Uterus (tissue), 3 donors: ENCODE measurements at regions not wholly inside any gene's neighbourhood (a gene's known extent, or its start where the extent isn't known, plus 50 kb on each side); places are given as distances from the start of the nearest gene placed in this dataset.

Experiments used
- DNase-seq, 2 donors: peaks; one replicate each; pipeline ENCODE4 v3.0.0-alpha.2; 2019 to 2020
- H3K27ac ChIP-seq, 2 donors: fragments of 200-600 bp; sonication (generic); 1 replicate in 1 of 2; 2 replicates in 1 of 2; pipeline ENCODE4 v1.5.1; 2016 to 2018
- H3K27me3 ChIP-seq, 2 donors: fragments of 200-600 bp; sonication (generic); one replicate each; pipeline ENCODE4 v1.5.1; 2018 to 2019; ENCODE audit warnings: control low read depth in 1 of 2
- H3K36me3 ChIP-seq, 2 donors: fragments of 200-600 bp; sonication (generic); one replicate each; pipeline ENCODE4 v1.5.1; 2019; ENCODE audit warnings: control low read depth in 1 of 2
- H3K4me1 ChIP-seq, 2 donors: fragments of 200-600 bp; sonication (generic); one replicate each; pipeline ENCODE4 v1.5.1; 2018 to 2019; ENCODE audit warnings: control low read depth in 1 of 2
- H3K4me3 ChIP-seq, 2 donors: fragments of 200-600 bp; sonication (generic); 1 replicate in 1 of 2; 2 replicates in 1 of 2; pipeline ENCODE4 v1.5.1; 2018 to 2019; ENCODE audit warnings: mild to moderate bottlenecking in 1 of 2
- H3K9me3 ChIP-seq, 2 donors: fragments of 200-600 bp; sonication (generic); one replicate each; pipeline ENCODE4 v1.5.1; 2019; ENCODE audit warnings: control low read depth in 1 of 2
- POLR2A ChIP-seq, 2 donors: fragments of 450-650 bp; IDR thresholded peaks; one replicate each; pipeline ENCODE4 v1.6.1; 2016; ENCODE audit warnings: antibody characterized with exemption in 2 of 2, mild to moderate bottlenecking in 1 of 2, moderate library complexity in 1 of 2
- intact Hi-C: fragments of 100-400 bp; cut with DNase I; formaldehyde crosslinking; loops from one replicate; pipeline ENCODE4 v1.15.1; 2023; ENCODE audit warnings: low total_unique reads
- TF ChIP-seq, protein P1 (sequence below), 4 experiments: fragments of 200-600 bp in 2 of 4; fragments of 450-650 bp in 2 of 4; sonication (generic) in 2 of 4; IDR thresholded peaks; one replicate each; pipeline ENCODE4 v1.5.1; 2016 to 2019; ENCODE audit warnings: antibody characterized with exemption in 4 of 4, mild to moderate bottlenecking in 2 of 4, moderate library complexity in 1 of 4
- donor health status: DM: yes; HTN: yes; CAD: no.

DNA sequence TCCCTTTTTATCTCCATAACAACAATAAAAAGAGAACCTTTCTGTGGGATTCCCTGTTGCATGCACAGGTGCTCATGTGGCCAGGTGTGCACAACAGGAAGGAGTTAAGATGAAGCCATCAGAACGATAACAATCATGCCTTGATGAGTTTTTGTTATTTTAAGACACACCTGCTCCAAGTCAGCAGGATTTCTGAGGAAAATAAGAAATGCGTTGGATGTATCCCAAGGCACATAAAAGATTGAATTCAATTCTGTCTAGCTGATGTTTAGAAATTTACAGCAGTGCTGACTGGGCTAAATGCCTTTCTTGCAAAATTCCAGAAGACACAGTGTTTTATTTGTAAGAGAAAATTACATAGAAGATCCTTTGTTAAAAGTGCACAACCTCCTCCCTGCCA is 1678.2 kb downstream of the ARAP2 start:
- H3K4me3 ChIP-seq = no peak overlapping the region
- intact Hi-C loops = no loop called here
- H3K36me3 ChIP-seq = no peaks in the 10 kb centered on the region
- no peak for TF ChIP-seq POLR2A (IDR thresholded peaks at IDR 0.05)
- TF ChIP-seq, protein P1, sequence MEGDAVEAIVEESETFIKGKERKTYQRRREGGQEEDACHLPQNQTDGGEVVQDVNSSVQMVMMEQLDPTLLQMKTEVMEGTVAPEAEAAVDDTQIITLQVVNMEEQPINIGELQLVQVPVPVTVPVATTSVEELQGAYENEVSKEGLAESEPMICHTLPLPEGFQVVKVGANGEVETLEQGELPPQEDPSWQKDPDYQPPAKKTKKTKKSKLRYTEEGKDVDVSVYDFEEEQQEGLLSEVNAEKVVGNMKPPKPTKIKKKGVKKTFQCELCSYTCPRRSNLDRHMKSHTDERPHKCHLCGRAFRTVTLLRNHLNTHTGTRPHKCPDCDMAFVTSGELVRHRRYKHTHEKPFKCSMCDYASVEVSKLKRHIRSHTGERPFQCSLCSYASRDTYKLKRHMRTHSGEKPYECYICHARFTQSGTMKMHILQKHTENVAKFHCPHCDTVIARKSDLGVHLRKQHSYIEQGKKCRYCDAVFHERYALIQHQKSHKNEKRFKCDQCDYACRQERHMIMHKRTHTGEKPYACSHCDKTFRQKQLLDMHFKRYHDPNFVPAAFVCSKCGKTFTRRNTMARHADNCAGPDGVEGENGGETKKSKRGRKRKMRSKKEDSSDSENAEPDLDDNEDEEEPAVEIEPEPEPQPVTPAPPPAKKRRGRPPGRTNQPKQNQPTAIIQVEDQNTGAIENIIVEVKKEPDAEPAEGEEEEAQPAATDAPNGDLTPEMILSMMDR (IDR thresholded peaks at IDR 0.05) = no peak
- DNase-seq = no peak
- H3K4me1 ChIP-seq = no peaks in the 10 kb centered on the region
- H3K9me3 ChIP-seq = no peaks in the 10 kb centered on the region
- H3K27me3 ChIP-seq = no peaks in the 10 kb centered on the region
- H3K27ac ChIP-seq = no peak overlapping the region

DNA sequence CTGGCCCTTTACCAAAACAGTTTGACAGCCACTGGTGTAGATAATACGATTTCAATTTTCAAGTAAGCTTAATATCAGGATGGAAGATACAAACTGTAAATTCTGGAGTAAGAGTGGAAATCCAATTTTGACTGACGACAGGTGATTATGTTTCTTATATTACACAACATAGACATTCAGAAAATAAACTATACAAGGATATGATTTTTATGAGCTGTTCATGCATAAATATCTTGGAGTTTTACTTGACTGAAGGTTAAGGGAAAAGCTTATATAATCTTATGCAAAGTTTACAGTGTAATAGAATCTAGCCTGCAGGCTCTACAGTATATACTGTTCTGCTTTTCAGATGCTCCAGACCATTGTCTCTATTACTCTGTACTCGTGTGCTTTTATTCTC is 1672.3 kb downstream of the ARAP2 start:
- Histone ChIP-seq H3K4me1 (no peaks in the 10 kb centered on the region), H3K4me3 (no peak overlapping the region), H3K27ac (no peak overlapping the region), H3K27me3 (no peaks in the 10 kb centered on the region), H3K36me3 (no peaks in the 10 kb centered on the region), H3K9me3 (no peaks in the 10 kb centered on the region)
- DNase-seq = no peak
- TF ChIP-seq, protein P1 (IDR thresholded peaks at IDR 0.05) = no peak
- no peak for TF ChIP-seq POLR2A (IDR thresholded peaks at IDR 0.05)
- intact Hi-C loops = no loop called here

DNA sequence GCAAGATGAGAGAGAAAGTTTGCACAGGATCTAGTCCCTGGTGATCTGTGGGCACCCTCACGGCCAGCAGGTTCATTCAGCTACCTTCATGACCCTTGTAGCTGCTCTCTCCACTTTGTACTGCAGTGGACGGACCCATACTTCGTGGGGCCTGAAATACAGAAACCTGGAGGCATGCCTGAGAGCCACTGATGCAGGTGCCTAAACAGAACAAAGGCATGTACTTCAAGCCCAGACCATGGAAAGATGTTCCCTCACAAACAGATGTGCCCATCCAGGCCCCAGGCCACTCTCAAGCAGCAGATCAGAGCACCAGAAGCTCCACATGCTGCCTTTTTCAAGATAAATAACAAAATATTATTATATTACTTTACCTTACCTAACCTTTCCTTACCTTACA is 1629.0 kb downstream of the ARAP2 start:
- no peaks in the 10 kb centered on the region for H3K36me3 ChIP-seq
- no peaks in the 10 kb centered on the region for H3K9me3 ChIP-seq
- no peak overlapping the region for H3K4me3 ChIP-seq
- no peak for DNase-seq
- H3K4me1 ChIP-seq = no peaks in the 10 kb centered on the region
- intact Hi-C loops = no loop called here
- no peaks in the 10 kb centered on the region for H3K27me3 ChIP-seq
- H3K27ac ChIP-seq = no peak overlapping the region
- TF ChIP-seq, protein P1 (IDR thresholded peaks at IDR 0.05) = no peak
- TF ChIP-seq POLR2A (IDR thresholded peaks at IDR 0.05) = no peak

DNA sequence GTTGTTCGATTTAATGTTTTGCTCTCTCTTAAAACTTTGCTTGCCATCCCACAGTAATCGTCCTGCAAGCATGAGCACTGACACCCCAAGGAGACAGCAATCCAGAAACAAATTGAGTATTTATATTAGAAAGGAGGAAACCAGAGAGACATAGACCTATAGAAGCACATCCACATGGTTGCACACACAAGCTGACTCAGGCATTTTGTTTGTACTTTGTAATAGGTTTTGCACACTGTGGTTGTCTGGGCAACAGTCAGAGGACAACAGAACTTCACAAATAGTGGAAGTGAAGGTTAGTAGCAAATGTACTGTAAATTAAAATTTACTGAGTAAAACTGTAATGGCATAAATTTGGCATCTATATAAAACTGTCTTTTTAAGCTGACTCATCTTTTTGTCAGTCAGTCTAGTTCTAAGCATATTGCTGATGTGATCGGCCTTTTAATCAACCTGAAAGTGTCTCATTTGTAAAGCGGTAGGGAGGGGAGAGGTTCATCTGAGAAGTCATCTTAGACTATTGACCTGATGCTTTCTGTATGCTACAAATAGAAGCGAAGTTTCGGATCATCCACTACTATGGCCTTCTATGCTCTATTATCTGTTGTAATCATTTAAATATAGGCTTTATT is 1624.7 kb downstream of the ARAP2 start:
- intact Hi-C loops = no loop called here
- no peaks in the 10 kb centered on the region for H3K4me1 ChIP-seq
- H3K36me3 ChIP-seq = no peaks in the 10 kb centered on the region
- H3K4me3 ChIP-seq = no peak overlapping the region
- no peak for DNase-seq
- no peaks in the 10 kb centered on the region for H3K27me3 ChIP-seq
- H3K27ac ChIP-seq = no peak overlapping the region
- no peaks in the 10 kb centered on the region for H3K9me3 ChIP-seq
- TF ChIP-seq, protein P1 (IDR thresholded peaks at IDR 0.05) = no peak
- TF ChIP-seq POLR2A (IDR thresholded peaks at IDR 0.05) = no peak

DNA sequence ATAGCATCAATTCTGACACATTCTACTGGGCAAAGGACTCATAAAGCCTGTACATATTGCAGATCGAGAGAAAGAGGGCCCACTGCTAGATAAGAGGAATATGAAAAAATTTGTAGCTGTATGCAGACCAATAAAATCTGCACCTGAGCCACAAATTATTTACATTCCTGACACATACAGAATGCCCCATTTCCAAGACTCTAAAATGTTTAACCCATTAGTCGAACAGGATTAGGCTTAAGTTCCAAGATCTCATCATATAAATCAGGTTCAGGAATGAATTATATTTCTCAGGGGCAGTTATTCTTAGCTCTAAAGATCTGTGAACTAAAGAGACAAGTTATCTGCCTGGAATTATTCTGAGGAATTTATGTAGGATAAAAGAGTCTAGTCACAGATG is 1615.8 kb downstream of the ARAP2 start:
- no peak for DNase-seq
- Histone ChIP-seq H3K27me3 (no peaks in the 10 kb centered on the region), H3K4me1 (no peaks in the 10 kb centered on the region), H3K9me3 (no peaks in the 10 kb centered on the region), H3K27ac (no peak overlapping the region), H3K4me3 (no peak overlapping the region), H3K36me3 (no peaks in the 10 kb centered on the region)
- TF ChIP-seq, protein P1 (IDR thresholded peaks at IDR 0.05) = no peak
- TF ChIP-seq POLR2A (IDR thresholded peaks at IDR 0.05) = no peak
- intact Hi-C loops = no loop called here
